Dedifferentiated amniotic fluid mesenchymal stem cell (primary cell): ENCODE measurements at regions not wholly inside any gene's neighbourhood (a gene's known extent, or its start where the extent isn't known, plus 50 kb on each side); places are given as distances from the start of the nearest gene placed in this dataset.
A peak's percentile ranks its signal among the peaks of the same experiment; 100 is the strongest.

ENCODE experiments used
- DNase-seq: peaks from one replicate; pipeline ENCODE4 v3.0.0-alpha.2; 2016; ENCODE audit errors: extremely low spot score

DNA sequence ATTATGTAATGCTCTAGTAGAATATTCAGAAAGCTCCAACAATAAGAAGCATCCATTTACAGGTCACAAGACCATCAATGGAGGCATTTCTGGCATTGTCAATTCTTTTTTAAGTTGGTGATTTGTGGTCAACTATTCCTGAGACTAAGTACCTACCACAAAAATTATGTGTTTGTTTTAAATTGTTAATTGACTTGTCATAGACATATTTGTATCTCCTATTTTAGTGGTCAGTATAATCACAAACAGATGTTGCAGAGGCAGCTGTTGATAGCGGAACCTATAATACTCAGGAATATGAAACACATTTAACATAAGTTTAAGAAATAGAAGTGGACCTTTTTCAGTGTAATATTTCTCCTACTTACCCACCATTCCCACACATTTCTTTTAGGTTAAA is 430.1 kb downstream of the CCDC85A start:
- DNase-seq: peak; percentile 38

DNA sequence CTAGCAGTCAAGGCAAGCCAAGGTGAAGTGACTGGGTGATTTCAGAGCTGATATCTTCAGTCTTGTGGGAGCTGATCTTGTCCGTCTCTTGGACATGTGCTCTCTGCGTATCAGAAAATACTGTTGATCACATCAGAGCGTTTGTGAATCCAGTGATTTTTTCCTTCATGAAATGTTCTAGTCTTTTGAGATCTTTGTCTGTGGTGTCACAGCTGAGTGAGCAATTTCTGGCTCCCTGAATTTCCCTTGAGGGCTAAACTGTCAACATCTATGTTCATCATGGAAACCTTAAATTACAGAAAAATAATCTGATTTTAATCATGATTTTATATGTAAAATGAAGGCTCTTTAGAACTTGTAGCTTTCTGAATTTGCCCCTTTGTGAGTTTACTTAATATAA is 432.0 kb downstream of the CCDC85A start:
- DNase-seq: no peak

DNA sequence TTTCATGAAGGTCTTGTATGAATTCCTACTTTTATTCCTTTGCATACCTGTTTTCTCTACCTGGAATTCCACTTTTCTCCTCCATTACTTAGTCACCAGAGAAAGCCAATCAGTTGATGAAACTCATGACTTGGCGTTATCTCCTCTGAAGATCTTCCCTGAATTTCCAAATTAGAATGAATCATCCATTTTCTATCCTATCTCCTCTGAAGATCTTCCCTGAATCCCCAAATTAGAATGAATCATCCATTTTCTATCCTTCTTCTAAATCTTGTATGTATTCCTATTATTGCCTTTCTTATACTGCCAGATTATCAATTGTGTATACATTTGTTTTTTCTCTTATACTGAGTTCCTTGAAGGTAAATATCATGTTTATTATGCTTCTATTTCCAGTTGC is 440.4 kb downstream of the CCDC85A start:
- no peak for DNase-seq

DNA sequence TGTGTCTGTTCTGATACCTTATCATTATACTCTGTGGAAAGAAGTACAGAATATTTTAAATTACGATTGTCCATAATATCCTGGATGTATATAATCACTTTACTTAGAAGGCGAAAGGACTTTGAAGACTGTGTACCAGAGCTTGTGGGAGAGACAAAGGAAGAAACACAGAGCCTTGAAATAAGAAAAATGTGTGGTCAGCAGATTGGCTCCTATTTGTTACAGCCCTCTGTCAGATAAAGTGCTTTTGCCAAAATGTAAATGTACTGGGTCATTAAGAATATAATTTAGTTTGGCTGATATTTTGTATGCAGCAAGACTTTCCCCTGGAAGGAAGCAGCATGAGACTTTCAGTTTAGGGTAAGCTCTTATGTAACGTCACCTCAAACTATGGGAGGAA is 443.1 kb downstream of the CCDC85A start:
- DNase-seq: no peak

DNA sequence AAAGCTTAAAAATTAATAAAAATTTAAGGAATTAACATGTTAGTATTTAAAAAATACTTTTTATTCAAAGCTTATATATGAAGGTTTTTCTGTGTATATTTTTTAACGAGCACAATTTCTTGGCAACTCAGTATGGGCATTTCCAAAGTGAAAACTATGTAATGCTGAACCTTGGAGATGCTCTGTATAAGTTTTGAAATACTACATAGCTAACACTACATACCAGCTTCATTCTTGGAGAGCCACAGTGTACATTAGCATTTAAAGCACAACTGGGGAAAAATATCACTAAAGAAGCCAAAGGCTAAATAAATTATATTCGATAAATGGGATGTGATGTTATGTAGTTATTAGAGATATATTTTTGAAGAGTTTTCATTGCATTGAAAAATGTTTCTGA is 446.5 kb downstream of the CCDC85A start:
- DNase-seq: no peak

DNA sequence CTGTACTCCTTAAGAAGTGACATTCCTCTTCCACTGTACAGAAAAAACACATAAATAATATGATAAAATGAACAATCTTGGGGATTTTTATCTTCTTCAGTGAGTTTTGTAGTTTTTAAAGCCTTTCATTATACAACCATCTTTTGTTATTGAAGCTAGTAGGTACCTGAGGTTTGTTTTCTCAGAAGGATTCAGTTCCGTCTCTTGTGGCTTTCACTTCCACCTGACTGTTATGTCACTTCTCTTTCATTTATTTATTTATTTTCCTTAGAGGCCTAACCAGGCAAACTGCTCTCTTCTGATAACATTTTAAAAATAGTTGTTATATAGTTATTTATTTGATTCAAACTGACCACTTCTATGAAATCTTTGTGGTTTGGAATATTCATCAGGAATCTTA is 464.2 kb downstream of the CCDC85A start:
- no peak for DNase-seq

DNA sequence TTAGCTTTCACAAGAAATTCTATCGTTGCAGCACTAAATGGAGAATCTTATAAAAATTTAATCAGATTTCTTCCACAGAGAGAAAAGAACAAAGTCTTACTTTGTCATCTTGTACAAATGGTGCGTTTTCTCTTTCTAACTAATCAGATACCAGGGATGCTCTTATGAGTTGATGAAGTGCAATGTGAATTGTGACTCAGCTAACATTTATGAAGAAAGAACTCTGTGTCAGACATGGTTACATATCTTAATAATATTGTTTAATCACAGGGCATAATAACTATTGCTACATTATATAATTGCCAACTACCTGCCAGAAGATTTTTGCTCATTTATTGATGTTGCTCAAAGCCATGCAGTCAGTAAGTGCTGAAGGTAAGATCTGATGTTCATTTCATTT is 465.0 kb downstream of the CCDC85A start:
- DNase-seq: no peak

DNA sequence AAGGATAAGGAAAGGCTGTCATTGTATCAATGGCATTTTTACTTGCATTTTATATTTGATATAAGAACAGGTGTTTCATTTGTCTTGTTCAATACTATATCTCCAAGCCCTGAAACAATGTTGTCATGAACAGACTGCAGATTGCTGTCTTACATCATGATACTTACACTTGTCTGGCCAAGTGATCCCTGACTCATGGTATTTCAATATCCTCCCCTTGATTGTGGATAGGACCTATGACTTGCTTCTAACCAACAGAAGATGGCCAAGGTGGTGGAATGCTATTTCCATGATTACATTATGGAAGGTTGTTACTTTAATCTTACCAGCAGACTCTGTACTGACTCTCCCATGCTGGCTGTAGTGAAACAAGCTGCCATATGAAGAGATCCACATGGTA is 471.1 kb downstream of the CCDC85A start:
- no peak for DNase-seq

DNA sequence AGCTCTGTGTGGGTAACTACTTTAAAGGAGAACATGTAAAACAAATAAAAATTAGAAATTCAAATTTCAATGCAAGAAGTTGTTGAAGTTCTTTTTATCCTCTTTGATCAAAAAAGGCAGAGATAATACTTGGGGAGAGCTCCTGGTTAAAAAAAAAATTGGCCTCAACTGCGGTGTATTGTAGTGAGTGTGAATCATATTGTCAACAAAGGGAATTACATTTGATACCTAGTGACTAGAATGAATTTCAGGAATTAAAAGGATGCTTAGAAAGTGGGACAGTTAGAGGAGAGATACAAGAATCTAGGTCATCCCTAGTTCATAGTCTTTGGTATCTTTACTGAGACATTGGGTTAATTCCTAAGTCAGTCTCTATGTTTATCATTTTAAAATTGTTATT is 473.0 kb downstream of the CCDC85A start:
- DNase-seq: no peak

DNA sequence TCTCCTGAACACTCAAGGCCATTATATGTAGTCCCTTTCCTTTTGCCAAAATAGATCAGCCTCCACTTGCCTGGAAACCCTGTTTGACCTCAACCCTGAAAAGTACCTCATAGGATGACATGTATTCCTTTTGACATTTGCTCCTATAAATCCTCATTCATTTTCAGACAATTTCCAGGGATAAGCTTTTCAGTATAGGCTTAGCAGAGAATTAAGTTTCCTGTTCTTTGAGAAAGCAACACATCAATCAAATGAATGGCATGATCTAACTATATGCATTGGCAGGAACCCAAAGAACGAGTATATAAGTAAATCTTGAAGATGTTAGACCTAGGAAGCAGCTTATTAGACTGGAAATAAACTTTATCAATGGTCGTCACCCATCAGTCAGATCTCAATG is 483.0 kb downstream of the CCDC85A start:
- DNase-seq: no peak

DNA sequence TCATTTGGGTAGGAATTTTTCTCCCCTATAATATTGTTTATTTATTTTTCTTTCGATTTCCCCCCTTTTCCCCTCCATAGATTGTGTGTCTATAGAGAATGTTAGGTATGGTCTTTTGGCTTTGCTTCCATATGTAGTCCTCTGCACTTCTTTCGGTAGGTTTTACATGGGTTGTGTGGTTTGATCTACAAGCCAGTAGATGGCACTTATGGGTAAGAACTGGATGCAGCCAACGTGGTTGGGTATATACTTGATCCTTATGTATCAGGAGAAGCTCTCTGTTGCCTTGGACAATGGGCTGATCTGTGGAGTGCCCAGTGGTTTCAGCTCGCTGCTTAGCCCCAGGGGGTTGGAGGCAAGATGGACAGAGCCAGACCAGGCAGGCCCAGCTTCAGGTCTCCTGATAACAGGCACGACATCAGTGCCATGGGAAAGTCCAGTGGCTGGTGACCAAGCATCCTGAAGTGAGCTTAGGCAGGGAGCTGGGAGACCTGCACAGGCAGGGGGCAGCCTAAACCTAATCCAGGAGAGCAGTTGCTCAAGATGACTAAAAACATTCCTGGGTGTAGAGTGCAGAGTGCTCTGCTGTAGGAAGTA is 488.3 kb downstream of the CCDC85A start:
- no peak for DNase-seq

DNA sequence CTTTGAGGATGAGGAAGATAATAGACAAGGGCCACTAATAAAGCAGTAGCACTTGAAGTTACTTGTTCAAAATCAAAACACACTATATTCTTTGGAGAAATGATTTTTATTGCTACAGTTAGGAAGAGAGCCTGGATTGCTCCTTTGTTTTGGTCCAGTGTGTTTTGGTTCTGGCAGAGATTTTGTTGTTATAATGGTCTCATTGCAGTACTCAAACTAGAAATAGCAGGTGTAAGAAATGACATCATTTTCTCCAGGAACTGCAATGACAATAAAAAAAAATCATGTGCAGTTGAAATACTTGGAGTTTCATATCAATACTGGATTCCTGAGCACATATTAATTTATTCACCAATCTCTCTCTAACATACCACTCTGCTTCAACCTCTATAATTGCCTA is 490.3 kb downstream of the CCDC85A start:
- DNase-seq: no peak

DNA sequence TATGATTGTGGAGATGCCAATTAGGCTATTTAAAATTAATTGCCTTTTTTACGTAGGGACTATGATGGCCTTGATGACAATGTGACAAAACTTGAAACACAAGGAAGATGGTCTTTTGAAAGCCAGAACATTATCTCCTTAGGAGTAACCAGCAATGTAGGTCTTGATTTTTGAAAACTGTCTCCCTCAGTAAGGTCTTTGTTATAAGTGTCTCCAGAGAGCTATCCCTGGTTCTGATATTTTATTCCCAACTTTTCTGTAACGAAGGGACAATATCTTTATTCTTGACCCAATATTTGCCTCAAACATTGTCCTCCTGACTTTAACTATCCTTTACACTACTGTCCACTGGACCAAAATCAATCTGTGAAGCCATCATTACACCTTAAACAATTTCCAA is 493.2 kb downstream of the CCDC85A start:
- DNase-seq: no peak

DNA sequence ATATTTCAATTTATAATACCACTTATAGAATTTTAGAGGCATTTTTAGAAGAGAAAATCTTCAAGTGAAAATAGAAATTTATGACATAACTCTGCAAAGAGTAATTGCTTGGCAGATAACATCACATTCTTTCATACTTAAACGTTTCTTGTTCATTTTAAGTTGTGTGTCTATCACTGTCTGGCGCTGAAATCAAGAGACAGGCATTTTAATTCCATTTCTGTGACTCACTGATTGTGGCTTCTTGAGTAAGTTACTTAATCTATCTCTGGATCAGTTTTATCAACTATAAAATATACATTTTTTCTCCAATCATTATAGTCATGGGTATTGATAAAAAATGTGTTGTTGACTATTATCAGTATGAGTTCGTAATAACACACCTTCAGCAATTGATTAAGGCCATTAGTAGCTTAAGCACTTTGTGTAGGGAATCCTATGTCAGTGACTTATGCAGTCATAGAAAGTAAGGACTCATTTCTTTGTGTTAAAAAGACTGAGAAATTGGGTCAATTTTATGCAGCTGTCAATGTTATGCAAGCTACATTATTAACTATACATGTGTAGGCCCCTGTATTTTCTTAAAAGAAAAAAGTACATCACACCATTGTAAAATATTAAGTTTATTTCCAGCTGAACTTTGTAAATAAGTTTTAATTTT is 497.3 kb downstream of the CCDC85A start:
- peak; percentile 52 for DNase-seq

DNA sequence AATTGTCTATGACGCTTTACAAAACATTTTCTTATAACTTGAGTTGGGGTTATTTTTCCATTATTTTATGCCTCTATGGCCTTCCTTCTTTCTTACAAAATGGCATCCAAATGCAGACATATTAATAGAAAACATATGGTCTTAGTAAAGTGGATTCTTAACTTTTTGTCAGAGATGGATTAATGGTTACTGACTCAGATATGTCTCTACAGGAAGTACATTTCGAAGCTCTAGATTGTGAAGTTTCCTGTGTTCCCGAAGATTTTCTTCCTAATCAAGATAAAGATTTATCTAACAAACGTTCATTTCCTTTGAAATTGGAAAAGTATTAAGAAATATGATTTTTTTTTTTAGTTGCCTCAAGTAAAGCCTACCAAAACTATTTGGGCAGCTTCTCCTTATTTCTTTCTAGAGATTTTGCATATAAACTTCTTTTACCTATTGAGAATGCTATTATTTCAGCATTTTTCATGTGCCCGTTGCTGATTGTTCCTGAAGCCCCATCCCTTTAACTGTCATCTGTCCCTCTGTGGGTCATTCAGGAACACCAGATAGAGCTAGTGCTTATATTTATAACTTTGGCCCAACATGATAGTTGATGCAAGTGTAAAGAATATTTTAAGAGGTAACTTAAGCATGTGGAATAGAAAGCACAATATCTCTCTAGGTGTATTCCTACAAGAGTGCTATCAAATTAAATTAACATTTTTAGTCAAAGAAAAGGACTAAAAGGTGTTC is 498.0 kb downstream of the CCDC85A start:
- no peak for DNase-seq

DNA sequence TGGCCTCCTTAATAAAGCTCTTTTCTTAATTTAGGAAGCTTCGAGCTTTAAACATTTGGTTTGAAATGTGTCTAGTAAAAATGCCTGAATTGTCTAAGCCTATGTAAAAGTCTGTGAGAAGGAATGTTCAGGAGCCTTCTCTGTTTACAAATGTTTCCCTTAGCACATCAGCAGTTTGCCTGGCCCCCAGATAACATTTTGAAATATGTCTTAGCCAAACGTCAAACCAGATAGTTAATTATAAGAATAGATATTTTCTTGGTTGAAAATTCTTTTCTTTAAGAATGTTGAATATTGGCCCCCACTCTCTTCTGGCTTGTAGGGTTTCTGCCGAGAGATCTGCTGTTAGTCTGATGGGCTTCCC is 498.6 kb downstream of the CCDC85A start:
- DNase-seq: no peak

DNA sequence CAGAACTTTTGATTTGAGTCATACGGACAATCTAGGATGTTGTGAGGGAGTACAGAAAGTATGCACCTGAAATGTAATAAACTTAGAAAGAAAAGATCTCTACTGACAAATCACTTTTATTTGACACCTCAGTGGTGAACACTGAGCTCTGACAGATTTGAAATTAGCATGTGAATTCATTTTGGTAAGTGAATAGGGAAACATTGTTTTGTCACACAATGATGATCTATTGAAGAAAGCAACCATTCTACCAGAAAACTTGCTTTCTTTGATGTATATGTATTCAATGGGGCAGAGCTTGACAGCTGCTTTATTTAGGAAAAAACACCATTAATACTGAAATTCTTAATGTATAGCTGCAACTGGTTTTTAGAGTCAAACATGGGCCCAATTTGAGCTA is 500.5 kb downstream of the CCDC85A start:
- no peak for DNase-seq

DNA sequence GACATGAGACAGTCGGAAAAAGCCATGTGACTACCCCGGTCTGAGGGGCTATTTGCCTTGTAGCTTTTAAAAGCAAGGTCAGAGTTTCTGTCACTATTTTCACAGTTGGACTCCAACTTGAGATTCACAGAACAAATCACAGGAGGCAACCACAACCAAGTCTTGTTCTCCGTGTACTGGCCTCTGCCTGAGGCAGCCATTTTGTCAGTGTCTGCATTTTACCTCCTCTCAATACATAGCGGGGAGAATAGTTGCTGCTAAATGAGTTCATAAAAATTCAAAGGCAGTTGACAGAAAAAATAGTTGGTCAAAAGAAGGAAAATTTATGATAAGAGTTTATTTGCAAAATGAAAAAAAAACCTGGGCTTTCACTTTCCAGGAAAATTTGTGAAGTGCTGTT is 501.4 kb downstream of the CCDC85A start:
- no peak for DNase-seq

DNA sequence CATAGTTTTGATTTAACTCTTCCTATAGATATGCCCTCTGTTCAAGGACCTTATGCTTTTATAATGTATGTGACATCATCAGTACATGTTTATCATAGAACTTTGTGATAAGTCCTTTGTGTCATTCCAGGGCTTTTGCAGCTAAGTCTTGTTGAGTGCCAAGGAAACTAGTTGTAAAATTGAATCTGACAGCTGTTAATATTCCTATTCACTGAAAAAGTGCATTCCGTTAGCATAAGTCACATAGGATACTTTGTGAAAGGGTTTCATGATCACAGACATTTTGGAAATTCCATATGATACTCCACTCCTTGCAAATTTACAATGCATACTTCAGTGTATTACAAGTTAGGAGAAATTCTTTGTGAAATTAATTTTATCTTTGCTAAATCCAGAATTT is 503.4 kb downstream of the CCDC85A start:
- DNase-seq: no peak

DNA sequence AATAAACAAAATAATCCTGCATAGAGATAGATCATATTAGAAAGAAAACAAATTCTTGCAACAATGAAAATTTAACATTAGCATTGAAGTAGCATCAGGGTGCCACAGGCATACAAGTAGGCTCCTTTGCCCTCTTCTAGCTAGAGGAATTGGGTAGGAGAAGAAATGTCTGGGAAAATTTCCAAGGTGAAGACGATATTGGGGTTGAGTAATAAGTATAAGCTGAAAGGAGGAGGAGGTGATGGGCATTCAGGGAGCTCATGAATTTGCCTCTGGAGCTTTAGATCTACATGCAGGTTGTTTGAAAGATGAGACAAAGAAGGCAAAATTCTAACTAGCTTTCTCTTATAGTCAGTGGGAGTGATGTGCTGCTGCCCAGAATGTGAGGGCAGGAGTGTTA is 504.9 kb downstream of the CCDC85A start:
- DNase-seq: no peak

DNA sequence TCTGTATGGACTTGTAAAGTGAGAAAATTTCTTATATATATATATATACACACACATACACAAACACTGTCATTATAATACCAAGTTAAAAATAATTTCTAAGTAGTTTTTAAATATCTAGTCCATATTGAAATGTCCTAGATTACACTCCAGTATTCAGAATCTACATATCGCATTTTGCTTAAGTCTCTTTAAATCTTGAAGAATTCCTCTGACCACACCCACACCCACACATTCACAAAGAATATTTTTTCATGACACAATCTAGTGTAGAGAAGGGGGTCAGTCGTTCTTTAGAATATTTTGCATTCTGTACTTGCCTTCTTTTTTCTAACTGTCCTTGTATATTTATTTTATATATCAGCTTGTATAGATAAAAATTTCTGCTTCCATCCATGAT is 509.7 kb downstream of the CCDC85A start:
- no peak for DNase-seq

DNA sequence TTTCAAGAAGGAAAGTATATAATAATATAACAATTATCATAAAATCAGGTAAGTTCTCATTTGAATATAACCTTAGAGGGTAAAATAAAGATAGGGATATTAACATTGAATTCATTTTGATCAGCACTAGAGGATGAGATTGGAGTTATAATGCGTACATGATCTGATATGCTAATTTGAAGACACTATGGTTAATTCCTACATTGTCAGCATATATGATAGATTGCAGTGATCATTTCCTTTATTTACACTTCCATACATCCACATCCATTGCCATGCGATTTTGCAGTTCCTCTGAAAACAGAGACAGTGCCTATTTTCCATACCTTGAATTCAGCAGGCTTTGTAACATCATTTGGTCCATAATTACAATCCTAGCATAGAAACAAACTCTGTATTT is 519.2 kb downstream of the CCDC85A start:
- DNase-seq: no peak

DNA sequence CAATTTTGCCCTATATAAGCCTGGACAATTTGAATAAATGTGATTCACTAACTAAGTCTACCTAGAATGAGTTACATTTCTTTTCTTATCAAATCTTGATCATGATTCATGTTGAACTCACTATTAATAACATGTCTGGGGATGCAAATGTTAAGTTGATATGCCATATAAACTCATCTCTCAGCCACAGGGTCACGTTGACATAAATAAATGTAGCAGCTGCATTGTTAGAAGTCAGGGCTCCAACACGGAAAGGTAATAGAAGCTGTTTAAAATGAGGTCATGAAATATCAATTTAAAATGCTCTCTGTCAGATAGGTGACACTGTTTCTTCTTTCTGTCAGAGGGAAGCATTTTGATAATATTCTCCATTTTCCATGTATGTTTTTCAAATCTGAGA is 521.9 kb downstream of the CCDC85A start:
- no peak for DNase-seq

DNA sequence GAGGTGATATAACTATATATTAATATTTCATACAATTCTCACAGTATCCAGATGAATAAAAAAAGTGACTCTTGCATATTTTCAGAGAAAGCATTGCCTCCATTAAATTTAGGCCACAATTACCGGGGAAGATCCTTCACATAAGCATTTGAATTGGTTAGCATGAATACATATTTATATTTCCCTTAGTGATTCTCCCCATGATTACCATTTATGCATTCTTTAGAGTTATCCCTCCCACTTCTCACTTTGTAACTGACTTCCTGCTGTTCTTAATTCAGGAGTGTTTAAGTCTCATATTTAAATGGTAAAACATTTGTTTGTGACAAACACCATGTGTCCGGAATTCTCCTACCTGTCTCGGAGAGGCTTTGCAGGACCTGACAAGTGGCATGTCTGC is 523.4 kb downstream of the CCDC85A start:
- DNase-seq: no peak
